ENCODE measurements at regions not wholly inside any gene's neighbourhood (a gene's known extent, or its start where the extent isn't known, plus 50 kb on each side); places are given as distances from the start of the nearest gene placed in this dataset.
"Not testable (repeated sequence)": the region's sequence is repeated elsewhere in the genome, so short reads cannot be mapped to it uniquely, and the experiment has no call there.

- Histone ChIP-seq H3K4me1 (no peaks in the 10 kb centered on the region), H3K36me3 (no peaks in the 10 kb centered on the region), H3K9me3 (replicated peaks) (no peaks in the 10 kb centered on the region), H3K27ac (no peak overlapping the region), H3K27me3 (no peaks in the 10 kb centered on the region), H3K4me3 (no peak overlapping the region)
- no peak for DNase-seq
Observed at GRCh38 chr12:131208425-131208824, 254.7 kb downstream of the ADGRD1 start.

DNA sequence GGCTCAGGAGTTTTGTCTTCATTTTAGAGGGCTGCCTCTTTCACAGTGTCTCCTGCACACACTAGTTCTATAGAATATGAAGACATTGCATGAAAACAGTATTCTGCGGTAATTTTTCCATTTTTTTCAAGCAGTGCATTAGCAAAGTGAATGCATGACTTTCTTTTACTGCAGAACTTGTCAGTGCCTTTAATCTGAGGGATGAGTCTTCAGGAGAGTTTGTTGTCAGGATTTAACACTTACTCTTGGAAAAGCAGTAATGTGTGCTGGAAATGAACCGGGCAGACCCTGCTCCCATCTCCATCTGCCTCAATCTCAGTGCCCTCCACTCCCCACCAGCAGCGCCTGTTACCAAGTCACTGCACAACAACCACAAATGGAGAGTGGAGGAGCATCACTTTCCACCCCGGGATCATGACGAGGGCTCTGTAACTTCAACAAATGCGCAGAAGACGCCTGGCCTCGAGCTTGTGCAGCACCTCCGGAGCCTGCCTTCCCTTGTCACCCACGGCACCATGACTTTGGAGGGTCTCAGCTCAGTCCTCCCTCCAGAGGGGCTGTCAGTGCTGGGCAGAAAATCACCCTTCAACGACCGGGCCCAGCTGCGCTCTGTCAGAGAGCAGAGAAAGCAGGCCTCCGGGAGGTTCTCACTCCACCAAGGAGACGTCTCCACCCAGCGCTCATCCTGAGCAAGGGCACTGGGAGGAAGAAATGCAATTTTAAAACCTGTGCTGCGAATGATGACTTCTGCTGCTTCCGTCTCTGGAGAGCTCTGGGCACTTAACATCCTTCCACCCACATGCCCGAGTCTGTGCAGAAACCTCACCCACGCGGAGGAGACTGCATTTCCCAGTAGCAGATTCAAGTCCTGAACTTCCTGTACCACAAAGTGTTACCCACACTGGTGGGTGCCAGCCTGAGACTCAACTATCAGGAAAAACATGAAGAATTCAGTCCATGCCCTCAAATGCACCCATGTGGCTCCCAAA lies 255.7 kb downstream of the ADGRD1 start:
- Histone ChIP-seq H3K4me1 (no peaks in the 10 kb centered on the region), H3K27me3 (no peaks in the 10 kb centered on the region), H3K27ac (no peak overlapping the region), H3K9me3 (replicated peaks) (no peaks in the 10 kb centered on the region), H3K4me3 (no peak overlapping the region), H3K36me3 (no peaks in the 10 kb centered on the region)
- DNase-seq: no peak

GRCh38 chr12:131210506-131211339 lies 257.0 kb downstream of the ADGRD1 start:
- no peak for DNase-seq
- H3K9me3 ChIP-seq (replicated peaks): no peaks in the 10 kb centered on the region

GRCh38 chr12:131211340-131211938 lies 257.7 kb downstream of the ADGRD1 start:
- Histone ChIP-seq H3K27me3 (no peaks in the 10 kb centered on the region), H3K9me3 (replicated peaks) (no peaks in the 10 kb centered on the region), H3K4me3 (no peak overlapping the region), H3K27ac (no peak overlapping the region), H3K36me3 (no peaks in the 10 kb centered on the region), H3K4me1 (no peaks in the 10 kb centered on the region)
- DNase-seq: no peak

More at GRCh38 chr12:131210506-131211339, 257.0 kb downstream of the ADGRD1 start:
- H3K4me1 ChIP-seq: no peaks in the 10 kb centered on the region
- H3K4me3 ChIP-seq: no peak overlapping the region
- no peaks in the 10 kb centered on the region for H3K36me3 ChIP-seq
- no peak overlapping the region for H3K27ac ChIP-seq
- H3K27me3 ChIP-seq: no peaks in the 10 kb centered on the region

DNA sequence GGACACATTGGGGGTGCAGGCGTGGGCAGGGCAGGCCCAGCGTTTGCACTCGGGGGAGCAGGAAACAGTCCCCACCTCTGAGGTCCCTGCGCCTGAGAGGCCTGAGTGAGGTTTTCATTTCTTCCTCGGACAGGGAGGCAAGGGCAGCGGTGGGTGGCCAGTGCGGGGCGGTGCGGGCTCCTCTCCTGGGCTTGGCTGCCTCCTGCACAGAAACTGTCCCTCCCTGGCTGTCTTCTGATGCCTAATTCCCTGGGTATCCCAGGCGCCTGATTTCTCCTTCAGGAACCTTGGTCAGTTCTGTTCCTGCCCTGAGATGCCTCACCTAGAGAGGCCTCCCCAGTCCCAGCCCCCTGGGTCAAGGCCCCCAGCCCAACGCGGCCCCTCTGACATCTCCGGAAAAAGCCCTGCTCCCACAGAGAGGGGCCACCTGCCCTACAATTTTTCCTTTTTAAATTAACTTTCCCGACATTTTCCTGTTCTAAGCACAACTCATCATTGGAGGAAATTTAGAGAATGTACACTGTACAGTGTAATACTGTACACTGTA lies 260.3 kb downstream of the ADGRD1 start:
- no peaks in the 10 kb centered on the region for H3K4me1 ChIP-seq
- H3K9me3 ChIP-seq (replicated peaks): no peaks in the 10 kb centered on the region
- no peak overlapping the region for H3K27ac ChIP-seq
- no peak for DNase-seq
- H3K36me3 ChIP-seq: no peaks in the 10 kb centered on the region
- H3K4me3 ChIP-seq: no peak overlapping the region
- H3K27me3 ChIP-seq: no peaks in the 10 kb centered on the region

GRCh38 chr12:131214936-131215335 lies 261.2 kb downstream of the ADGRD1 start:
- DNase-seq; H3K27me3 ChIP-seq; H3K27ac ChIP-seq; H3K9me3 ChIP-seq (replicated peaks); H3K4me1 ChIP-seq; H3K36me3 ChIP-seq; H3K4me3 ChIP-seq: not testable (repeated sequence)

GRCh38 chr12:131216587-131216986 lies 262.9 kb downstream of the ADGRD1 start:
- not testable (repeated sequence) for H3K9me3 ChIP-seq (replicated peaks); H3K36me3 ChIP-seq; DNase-seq; H3K27ac ChIP-seq; H3K27me3 ChIP-seq; H3K4me3 ChIP-seq; H3K4me1 ChIP-seq

DNA sequence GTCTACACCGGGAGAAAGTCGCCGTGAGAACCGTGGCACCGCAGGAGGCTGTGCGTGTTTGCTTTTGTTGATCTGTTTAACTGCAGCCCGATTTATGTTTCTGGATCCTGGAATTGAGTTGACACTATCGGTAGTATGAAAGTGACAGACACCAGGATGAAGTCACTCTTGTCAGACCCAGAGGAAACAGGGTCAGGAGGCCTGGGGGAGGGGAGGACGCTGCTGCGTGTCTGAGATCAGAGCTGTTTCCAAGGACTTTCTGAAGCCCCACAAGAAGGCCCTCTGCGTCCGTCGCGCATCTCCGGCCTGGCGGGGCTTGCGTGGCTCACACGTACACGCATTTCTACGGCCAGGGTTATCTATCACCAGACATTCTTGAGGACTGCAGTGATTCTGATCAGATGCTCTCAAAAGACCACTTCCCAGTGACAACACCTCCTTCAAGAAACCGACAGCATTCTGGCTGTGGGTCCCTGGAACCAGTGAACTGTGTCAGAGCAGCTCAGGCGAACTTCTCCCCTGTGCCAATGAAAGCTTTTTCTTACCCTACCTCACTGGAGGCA lies 263.4 kb downstream of the ADGRD1 start:
- DNase-seq: no peak
- peaks cover 2% of the 10 kb centered on the region; the same call in 1 of the 2 replicates for H3K4me1 ChIP-seq
- H3K27ac ChIP-seq: no peak overlapping the region
- no peaks in the 10 kb centered on the region for H3K36me3 ChIP-seq
- H3K4me3 ChIP-seq: no peak overlapping the region
- H3K9me3 ChIP-seq (replicated peaks): no peaks in the 10 kb centered on the region
- H3K27me3 ChIP-seq: no peaks in the 10 kb centered on the region

DNA sequence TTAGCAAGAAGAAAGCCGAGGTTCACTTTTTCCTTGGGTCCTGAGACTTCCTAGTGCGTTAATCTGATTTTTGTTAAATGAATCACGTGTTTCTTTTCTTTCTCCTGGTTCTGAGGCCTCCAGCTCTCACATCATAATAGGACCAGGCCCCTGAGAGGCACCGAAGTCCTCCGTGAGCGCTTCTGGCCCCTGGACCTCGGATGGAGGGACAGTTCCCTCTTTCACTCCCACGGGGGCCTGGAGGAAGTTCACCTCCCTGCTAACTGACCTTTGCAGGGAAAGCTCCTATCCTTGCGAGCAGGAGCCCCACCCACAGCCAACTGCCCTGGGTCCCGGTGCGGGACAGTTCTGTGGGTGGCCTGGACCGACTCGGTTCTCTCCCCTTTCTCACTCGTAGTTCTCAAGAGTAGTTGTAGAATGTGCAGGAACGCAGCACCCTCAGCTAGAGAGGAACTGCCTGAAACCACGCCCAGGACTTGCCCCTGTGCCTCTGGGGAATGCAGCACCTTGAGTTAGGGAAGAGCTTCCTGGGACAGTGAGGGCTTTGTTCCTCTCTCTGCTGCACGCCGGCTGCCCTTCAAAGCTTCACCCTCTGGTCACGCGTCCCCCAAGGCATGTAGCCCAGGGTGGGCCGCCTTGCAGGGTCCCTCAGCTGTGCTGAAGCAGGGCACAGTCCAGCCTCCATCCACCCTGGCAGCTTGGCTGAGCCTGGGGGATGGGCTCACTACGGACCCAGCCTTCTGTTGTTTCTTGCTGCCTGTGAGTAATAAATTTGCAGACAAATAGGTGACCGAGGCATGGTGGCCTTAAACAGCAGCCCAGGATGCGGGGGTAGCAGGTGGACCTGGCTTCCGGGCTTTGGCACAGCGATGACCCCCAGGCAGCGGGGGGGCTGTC lies 264.6 kb downstream of the ADGRD1 start:
- no peaks in the 10 kb centered on the region for H3K27me3 ChIP-seq
- DNase-seq: peak in 1 of 2 experiments; percentile 33
- H3K4me1 ChIP-seq: peaks cover 2% of the 10 kb centered on the region; the same call in 1 of the 2 replicates
- H3K36me3 ChIP-seq: no peaks in the 10 kb centered on the region
- H3K9me3 ChIP-seq (replicated peaks): no peaks in the 10 kb centered on the region
- no peak overlapping the region for H3K27ac ChIP-seq
- H3K4me3 ChIP-seq: no peak overlapping the region

DNA sequence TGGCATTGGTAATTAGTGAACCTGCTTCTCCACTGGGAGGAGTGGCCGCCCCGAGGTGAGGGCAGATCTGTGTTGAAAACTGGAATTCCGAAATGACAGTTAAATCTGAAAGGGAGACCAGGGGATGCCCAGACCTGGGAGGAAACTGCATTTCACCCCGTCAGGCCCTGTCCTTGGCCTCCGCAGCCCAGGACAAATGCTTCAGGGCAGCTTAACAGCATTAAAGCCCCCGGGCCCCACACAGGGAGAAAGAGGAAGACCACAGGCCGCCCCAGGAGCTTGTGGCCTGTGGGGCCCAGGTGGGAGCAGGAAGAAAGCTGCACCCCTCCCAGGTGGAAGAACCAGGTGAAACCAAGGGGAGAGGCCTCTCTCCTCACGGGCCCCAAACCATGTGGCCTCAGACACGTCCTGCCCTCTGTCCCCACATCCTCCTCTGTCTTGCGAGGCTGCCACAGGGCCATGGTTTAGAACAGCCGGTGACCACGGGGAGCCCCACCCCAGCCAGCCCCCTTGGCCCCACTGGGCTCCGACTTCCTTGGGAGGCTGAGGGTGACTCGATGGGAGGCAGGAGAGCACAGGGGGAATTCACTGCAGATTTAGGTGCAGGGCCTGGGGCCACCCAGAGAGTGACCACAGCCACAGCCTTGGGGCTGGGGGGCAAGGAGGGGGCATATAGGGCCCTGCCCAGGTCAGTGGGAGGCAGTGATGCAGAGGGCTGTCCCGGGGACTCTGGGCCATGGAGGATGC lies 265.4 kb downstream of the ADGRD1 start:
- no peaks in the 10 kb centered on the region for H3K36me3 ChIP-seq

DNA sequence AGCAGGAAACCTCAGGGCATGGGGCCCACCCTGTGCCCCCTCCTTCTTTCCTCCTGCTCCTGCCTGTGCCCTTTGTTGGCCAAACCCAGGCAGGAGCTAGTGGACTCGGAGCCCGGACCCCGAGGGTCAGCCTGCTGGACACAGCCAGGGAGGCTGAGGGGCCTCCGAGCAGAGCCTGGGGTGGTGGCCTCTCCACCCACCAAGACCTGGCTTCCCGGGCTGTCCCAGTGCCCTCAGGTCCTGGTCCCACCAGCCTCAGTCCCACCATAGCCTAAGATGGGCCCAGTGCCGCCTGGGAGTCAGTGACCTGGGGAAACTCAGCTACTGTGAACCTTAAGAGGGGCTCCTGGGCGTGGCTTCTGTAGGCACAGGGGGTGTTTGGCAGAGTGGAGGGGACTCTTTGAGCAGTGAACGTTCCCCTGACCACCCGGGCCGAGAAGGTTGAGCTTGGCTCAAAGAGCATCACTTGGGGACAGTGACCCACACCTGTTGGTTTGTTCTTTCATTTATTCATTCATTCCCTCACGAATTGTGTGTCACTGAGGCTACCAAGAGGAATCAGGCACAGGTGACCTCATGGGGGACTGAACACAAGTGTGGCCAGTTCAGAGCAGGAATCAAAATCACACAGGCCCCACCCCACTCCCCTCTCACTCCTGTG lies 266.1 kb downstream of the ADGRD1 start:
- Histone ChIP-seq H3K4me1 (peaks cover 2% of the 10 kb centered on the region; the same call in 1 of the 2 replicates), H3K4me3 (no peak overlapping the region), H3K27me3 (no peaks in the 10 kb centered on the region), H3K9me3 (replicated peaks) (no peaks in the 10 kb centered on the region), H3K27ac (peak overlapping the region; percentile 26), H3K36me3 (no peaks in the 10 kb centered on the region)
- no peak for DNase-seq

More for the DNA sequence above, 265.4 kb downstream of the ADGRD1 start:
- Histone ChIP-seq H3K4me3 (no peak overlapping the region), H3K27ac (no peak overlapping the region), H3K27me3 (no peaks in the 10 kb centered on the region), H3K4me1 (peaks cover 2% of the 10 kb centered on the region; the same call in 1 of the 2 replicates), H3K9me3 (replicated peaks) (no peaks in the 10 kb centered on the region)
- no peak for DNase-seq

DNA sequence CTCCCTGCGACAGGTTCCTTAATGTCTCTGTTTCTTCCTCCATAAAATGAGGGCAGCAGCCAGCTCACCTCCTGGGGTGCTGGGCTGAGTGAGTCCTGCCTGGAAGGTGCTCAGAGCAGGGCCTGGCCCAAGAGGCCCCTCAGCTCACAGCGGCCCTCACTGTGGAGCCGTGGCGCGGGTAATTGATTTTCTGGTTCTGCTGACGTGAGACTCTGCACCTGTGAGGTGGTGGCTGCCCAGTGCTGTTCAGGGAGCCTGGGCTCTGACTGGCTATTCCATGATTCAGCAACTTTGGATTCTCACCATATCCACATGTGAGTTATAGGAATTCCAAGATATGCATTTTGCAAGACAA lies 266.6 kb downstream of the ADGRD1 start:
- no peaks in the 10 kb centered on the region for H3K27me3 ChIP-seq
- peak overlapping the region; percentile 26 for H3K27ac ChIP-seq
- peak; percentile 31 to 51 for DNase-seq
- H3K36me3 ChIP-seq: no peaks in the 10 kb centered on the region
- H3K4me1 ChIP-seq: peaks cover 2% of the 10 kb centered on the region; the same call in 1 of the 2 replicates
- H3K9me3 ChIP-seq (replicated peaks): no peaks in the 10 kb centered on the region
- no peak overlapping the region for H3K4me3 ChIP-seq
